Testis (tissue), 2 donors: ENCODE measurements at regions not wholly inside any gene's neighbourhood (a gene's known extent, or its start where the extent isn't known, plus 50 kb on each side); places are given as distances from the start of the nearest gene placed in this dataset.

Experiments
- CTCF ChIP-seq, 3 experiments: fragments of 450-650 bp in 2 of 3; fragments of 200-600 bp in 1 of 3; sonication (generic) in 1 of 3; IDR thresholded peaks; one replicate each; pipeline ENCODE4 v1.5.1; 2016 to 2019; ENCODE audit warnings: antibody characterized with exemption in 3 of 3, mild to moderate bottlenecking in 2 of 3, moderate library complexity in 1 of 3
- POLR2A ChIP-seq: fragments of 450-650 bp; IDR thresholded peaks from one replicate; pipeline ENCODE4 v1.6.1; 2017; ENCODE audit warnings: antibody characterized with exemption, mild to moderate bottlenecking, moderate library complexity

GRCh38 chr4:27506401-27506800, 645.8 kb downstream of the STIM2 start:
- TF ChIP-seq CTCF (IDR thresholded peaks at IDR 0.05) (no peak), POLR2A (no peak)
